ENCODE measurements at regions not wholly inside any gene's neighbourhood (a gene's known extent, or its start where the extent isn't known, plus 50 kb on each side); places are given as distances from the start of the nearest gene placed in this dataset.

- no peaks in the 10 kb centered on the region for H3K9me3 ChIP-seq (replicated peaks; ENCODE audit: control insufficient read depth, insufficient read depth, low read length)
Measured at GRCh38 chr6:11662323-11662722, 116.3 kb downstream of the ADTRP start.

More at GRCh38 chr6:11662323-11662722, 116.3 kb downstream of the ADTRP start:
- no peaks in the 10 kb centered on the region for H3K9me1 ChIP-seq (replicated peaks; ENCODE audit: control insufficient read depth, extremely low read depth, insufficient read depth, low read length)
- H2AFZ ChIP-seq (ENCODE audit: low read depth, low read length) = no peak overlapping the region
- ChIA-PET CTCF (no interaction called here), POLR2A (no interaction called here)
- no TSS peak for BruUV-seq (replicated peaks)
- DNase-seq (ENCODE audit: low read depth, low spot score) (no peak), FAIRE-seq (no peak)
- no peaks in the 10 kb centered on the region for H4K20me1 ChIP-seq (replicated peaks; ENCODE audit: control insufficient read depth, extremely low read depth, insufficient read depth, low read length)
- dilution Hi-C loops (cut with MboI; ENCODE audit: extremely low pct_ligation_motif_present, low sequenced_read_pairs) (no loop called here), intact Hi-C loops (cut with micrococcal nuclease) (no loop called here)
- no peak overlapping the region for H3K27ac ChIP-seq (ENCODE audit: insufficient read depth, low read depth, low read length)
- H3K27me3 ChIP-seq (ENCODE audit: control insufficient read depth in 2 of 2, insufficient read depth in 2 of 2, low read length in 2 of 2) = no peaks in the 10 kb centered on the region
- TF ChIP-seq JUN (IDR thresholded peaks at IDR 0.05; ENCODE audit: borderline replicate concordance, insufficient read depth, insufficient read length, low read depth) = no peak
- TF ChIP-seq MYC (IDR thresholded peaks at IDR 0.05; ENCODE audit: low read depth, low read length) = no peak
- no peak for TF ChIP-seq CTCF (IDR thresholded peaks at IDR 0.05; ENCODE audit: extremely low read depth in 1 of 2, insufficient read depth in 1 of 2, low read depth in 1 of 2, low read length in 2 of 2)
- TF ChIP-seq GATA2 (IDR thresholded peaks at IDR 0.05; ENCODE audit: insufficient read depth, insufficient read length, low read depth, low read length) = no peak
- TF ChIP-seq POLR2AphosphoS5 (IDR thresholded peaks at IDR 0.05; ENCODE audit: insufficient read depth, low read depth, low read length) = no peak
- TF ChIP-seq FOS (IDR thresholded peaks at IDR 0.05; ENCODE audit: borderline replicate concordance, insufficient read depth, low read length) = no peak
- TF ChIP-seq MAX (IDR thresholded peaks at IDR 0.05; ENCODE audit: insufficient read depth, insufficient read length) = no peak
- TF ChIP-seq EZH2 (IDR thresholded peaks at IDR 0.05; ENCODE audit: borderline replicate concordance, low read depth, low read length, severe bottlenecking) = no peak
- no peak for TF ChIP-seq POLR2A (IDR thresholded peaks at IDR 0.05; ENCODE audit: low read depth, low read length)
- H3K79me2 ChIP-seq (ENCODE audit: control insufficient read depth, insufficient read depth, low read length) = no peaks in the 10 kb centered on the region
- no peak overlapping the region for H3K9ac ChIP-seq (replicated peaks; ENCODE audit: extremely low read depth, insufficient read depth, low read length)
- H3K36me3 ChIP-seq (ENCODE audit: control insufficient read depth in 2 of 2, extremely low read depth in 1 of 2, insufficient read depth in 2 of 2, low read length in 2 of 2) = no peaks in the 10 kb centered on the region
- no peak overlapping the region for H3K4me2 ChIP-seq (ENCODE audit: insufficient read depth, low read length)
- no peaks in the 10 kb centered on the region for H3K4me1 ChIP-seq (ENCODE audit: control insufficient read depth, extremely low read depth, insufficient read depth, low read length)
- H3K4me3 ChIP-seq (replicated peaks in 1 of 3; ENCODE audit: insufficient read depth in 1 of 3, low read depth in 1 of 3, low read length in 3 of 3) = no peak overlapping the region

Data from endothelial cell of umbilical vein (primary cell).